ENCODE measurements at regions not wholly inside any gene's neighbourhood (a gene's known extent, or its start where the extent isn't known, plus 50 kb on each side); places are given as distances from the start of the nearest gene placed in this dataset.

DNA sequence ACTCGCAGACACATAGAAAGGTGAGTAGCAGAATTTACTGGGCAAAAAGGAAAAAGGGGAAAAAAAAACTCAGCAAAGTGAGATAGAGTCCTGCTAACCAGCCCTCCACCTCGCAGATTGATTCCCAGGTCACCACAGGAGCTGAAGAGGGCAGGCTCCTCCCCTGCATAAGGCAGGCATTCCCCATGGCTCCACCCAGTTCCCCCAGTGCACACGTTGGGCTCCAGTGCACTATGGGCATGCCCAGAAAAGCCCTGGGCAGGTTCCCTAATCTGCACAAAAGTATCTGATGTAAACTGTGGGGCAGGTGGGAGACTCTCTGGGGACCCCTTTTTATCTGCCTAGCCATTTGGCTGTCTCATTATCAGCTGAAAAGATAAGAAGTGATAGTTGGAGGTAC is 461.2 kb upstream of the TMEFF2 start:
- H3K4me1 ChIP-seq (ENCODE audit: control insufficient read depth in 1 of 2, low read depth in 2 of 2), result no peaks in the 10 kb centered on the region
- ATAC-seq (ENCODE audit: insufficient number of reproducible peaks, low FRiP score, low read depth) (no peak), DNase-seq (ENCODE audit: low spot score) (no peak)
- H3K27me3 ChIP-seq (replicated peaks; ENCODE audit: insufficient read depth), result no peaks in the 10 kb centered on the region
- H3K9me3 ChIP-seq, result no peaks in the 10 kb centered on the region
- H3K4me3 ChIP-seq, result no peak overlapping the region
- TF ChIP-seq CTCF (IDR thresholded peaks at IDR 0.05), result no peak
- no peaks in the 10 kb centered on the region for H3K36me3 ChIP-seq
- H3K27ac ChIP-seq, result no peak overlapping the region

GRCh38 chr2:192645811-192646598 is 451.3 kb upstream of the TMEFF2 start:
- Histone ChIP-seq H3K36me3 (no peaks in the 10 kb centered on the region), H3K4me1 (ENCODE audit: control insufficient read depth in 1 of 2, low read depth in 2 of 2) (no peaks in the 10 kb centered on the region), H3K27me3 (replicated peaks; ENCODE audit: insufficient read depth) (no peaks in the 10 kb centered on the region), H3K9me3 (no peaks in the 10 kb centered on the region), H3K4me3 (no peak overlapping the region), H3K27ac (no peak overlapping the region)
- no peak for TF ChIP-seq CTCF (IDR thresholded peaks at IDR 0.05)
- ATAC-seq (ENCODE audit: insufficient number of reproducible peaks, low FRiP score, low read depth) (no peak), DNase-seq (ENCODE audit: low spot score) (no peak)

DNA sequence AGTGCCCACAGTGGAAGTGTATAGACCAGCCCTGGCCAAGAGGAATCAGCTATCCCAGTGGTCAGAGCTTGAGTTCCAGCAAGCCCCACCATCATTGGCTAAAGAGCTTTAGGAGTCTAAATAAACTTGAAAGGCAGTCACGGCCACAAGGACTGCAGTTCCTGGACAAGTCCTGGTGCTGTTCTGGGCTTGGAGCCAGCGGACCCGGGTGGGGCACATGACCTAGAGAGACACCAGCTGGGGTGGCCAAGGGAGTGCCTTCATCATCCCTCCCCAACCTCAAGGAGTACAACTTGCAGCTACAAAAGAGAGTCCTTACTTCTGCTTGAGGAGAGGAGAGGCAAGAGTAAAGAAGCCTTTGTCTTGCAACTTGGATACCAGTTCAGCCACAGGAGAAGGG is 439.8 kb upstream of the TMEFF2 start:
- Histone ChIP-seq H3K27me3 (replicated peaks; ENCODE audit: insufficient read depth) (no peaks in the 10 kb centered on the region), H3K4me1 (ENCODE audit: control insufficient read depth in 1 of 2, low read depth in 2 of 2) (no peaks in the 10 kb centered on the region), H3K27ac (no peak overlapping the region), H3K36me3 (no peaks in the 10 kb centered on the region), H3K4me3 (no peak overlapping the region), H3K9me3 (no peaks in the 10 kb centered on the region)
- DNase-seq (ENCODE audit: low spot score) (no peak), ATAC-seq (ENCODE audit: insufficient number of reproducible peaks, low FRiP score, low read depth) (no peak)
- TF ChIP-seq CTCF (IDR thresholded peaks at IDR 0.05), result no peak

GRCh38 chr2:192628017-192628416 is 433.3 kb upstream of the TMEFF2 start:
- no peak for ATAC-seq (ENCODE audit: insufficient number of reproducible peaks, low FRiP score, low read depth)

DNA sequence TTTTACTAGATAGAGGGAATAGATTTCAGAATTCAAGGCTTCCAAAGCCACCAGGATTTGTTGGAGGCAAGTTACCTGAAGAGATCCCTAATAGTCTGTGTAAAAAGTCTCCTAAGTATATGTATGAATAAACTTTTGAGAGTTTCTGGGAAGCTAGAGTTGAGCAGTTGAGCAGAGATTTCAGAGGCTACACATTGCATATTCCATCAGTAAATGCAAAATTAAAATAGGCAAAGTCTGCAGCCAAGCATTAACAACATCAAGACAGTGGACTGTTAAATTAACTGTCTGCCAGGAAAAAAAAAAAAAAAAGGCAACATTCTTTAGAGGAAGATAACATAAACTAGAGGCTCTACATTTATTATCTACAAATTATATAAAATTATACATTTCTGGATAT is 420.4 kb upstream of the TMEFF2 start:
- DNase-seq (ENCODE audit: low spot score) (no peak), ATAC-seq (ENCODE audit: insufficient number of reproducible peaks, low FRiP score, low read depth) (no peak)
- Histone ChIP-seq H3K27me3 (replicated peaks; ENCODE audit: insufficient read depth) (no peaks in the 10 kb centered on the region), H3K9me3 (no peaks in the 10 kb centered on the region), H3K4me3 (no peak overlapping the region), H3K4me1 (ENCODE audit: control insufficient read depth in 1 of 2, low read depth in 2 of 2) (no peaks in the 10 kb centered on the region), H3K27ac (no peak overlapping the region), H3K36me3 (no peaks in the 10 kb centered on the region)
- no peak for TF ChIP-seq CTCF (IDR thresholded peaks at IDR 0.05)

More at GRCh38 chr2:192628017-192628416, 433.3 kb upstream of the TMEFF2 start:
- Histone ChIP-seq H3K27me3 (replicated peaks; ENCODE audit: insufficient read depth) (no peaks in the 10 kb centered on the region), H3K9me3 (no peaks in the 10 kb centered on the region), H3K4me3 (no peak overlapping the region), H3K27ac (no peak overlapping the region), H3K4me1 (ENCODE audit: control insufficient read depth in 1 of 2, low read depth in 2 of 2) (no peaks in the 10 kb centered on the region), H3K36me3 (no peaks in the 10 kb centered on the region)
- DNase-seq (ENCODE audit: low spot score), result no peak
- TF ChIP-seq CTCF (IDR thresholded peaks at IDR 0.05), result no peak

Data from thoracic aorta (tissue), 2 donors.